Activated CD8-positive, alpha-beta memory T cell treated with anti-CD3 and anti-CD28 coated beads, Interleukin-2, amount 50 U/mL, for 4 hours (primary cell): ENCODE measurements at regions not wholly inside any gene's neighbourhood (a gene's known extent, or its start where the extent isn't known, plus 50 kb on each side); places are given as distances from the start of the nearest gene placed in this dataset.

Experiments used
- DNase-seq: peaks from one replicate; pipeline ENCODE4 v3.0.0-alpha.2; 2020

GRCh38 chr11:134538742-134539141, 126.7 kb upstream of the B3GAT1 start:
- DNase-seq: no peak

DNA sequence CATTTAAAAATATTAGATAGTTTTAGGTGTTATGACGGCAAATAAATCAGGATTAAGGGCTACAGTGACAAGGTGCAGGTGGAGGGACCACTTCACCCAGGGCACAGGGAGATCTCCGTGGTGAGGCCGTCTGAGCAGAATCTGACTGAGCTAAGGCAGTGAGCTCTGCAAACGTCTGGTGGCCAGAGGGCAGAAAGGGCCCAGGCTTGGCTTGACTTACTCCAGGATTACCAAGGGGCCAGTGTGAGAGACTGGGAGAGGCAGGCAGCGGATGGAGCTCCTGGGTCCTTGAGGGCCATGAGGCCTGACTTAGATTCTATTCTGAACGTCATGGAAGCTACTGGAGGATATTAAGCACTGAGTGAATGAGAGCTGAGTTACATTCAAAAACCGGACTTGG, 125.9 kb upstream of the B3GAT1 start:
- no peak for DNase-seq

DNA sequence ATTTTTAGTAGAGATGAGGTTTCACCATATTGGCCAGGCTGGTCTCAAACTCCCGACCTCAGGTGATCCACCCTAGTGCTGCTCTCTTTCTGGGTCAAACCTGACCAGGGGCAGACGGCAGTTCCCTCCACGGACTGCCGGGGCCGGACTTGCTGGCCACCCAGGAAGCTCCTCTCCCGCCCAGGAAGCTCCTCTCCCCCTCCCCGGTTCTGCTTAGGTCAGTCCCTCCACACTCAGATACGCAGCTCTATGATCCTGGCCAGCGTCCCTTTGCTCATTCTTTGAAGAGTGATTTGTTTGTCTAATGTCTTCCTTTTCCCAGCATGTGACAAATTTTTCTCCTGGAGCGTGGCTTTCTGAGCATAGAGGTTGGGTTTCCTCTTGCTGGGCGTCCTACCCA, 125.3 kb upstream of the B3GAT1 start:
- no peak for DNase-seq

DNA sequence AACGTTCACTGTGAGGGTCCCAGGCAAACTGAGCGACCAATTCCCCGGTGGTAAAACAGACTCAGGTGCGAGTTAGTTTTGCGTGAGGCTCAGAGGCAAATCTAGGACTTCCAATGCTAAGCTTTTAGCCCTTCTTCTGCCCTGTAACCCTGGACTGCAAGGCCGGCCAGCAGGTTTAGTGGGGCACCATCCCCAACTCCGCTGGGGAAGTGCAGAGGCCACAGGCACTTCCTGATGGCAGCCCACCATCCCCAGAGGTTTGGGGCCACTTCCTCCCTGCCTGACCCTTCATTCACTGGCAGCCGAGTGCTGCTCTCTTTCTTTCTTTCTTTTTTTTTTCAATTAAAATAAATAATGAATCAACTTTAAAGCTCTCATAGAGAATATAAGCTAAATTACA, 124.6 kb upstream of the B3GAT1 start:
- no peak for DNase-seq

GRCh38 chr11:134536219-134536618, 124.2 kb upstream of the B3GAT1 start:
- DNase-seq: no peak

DNA sequence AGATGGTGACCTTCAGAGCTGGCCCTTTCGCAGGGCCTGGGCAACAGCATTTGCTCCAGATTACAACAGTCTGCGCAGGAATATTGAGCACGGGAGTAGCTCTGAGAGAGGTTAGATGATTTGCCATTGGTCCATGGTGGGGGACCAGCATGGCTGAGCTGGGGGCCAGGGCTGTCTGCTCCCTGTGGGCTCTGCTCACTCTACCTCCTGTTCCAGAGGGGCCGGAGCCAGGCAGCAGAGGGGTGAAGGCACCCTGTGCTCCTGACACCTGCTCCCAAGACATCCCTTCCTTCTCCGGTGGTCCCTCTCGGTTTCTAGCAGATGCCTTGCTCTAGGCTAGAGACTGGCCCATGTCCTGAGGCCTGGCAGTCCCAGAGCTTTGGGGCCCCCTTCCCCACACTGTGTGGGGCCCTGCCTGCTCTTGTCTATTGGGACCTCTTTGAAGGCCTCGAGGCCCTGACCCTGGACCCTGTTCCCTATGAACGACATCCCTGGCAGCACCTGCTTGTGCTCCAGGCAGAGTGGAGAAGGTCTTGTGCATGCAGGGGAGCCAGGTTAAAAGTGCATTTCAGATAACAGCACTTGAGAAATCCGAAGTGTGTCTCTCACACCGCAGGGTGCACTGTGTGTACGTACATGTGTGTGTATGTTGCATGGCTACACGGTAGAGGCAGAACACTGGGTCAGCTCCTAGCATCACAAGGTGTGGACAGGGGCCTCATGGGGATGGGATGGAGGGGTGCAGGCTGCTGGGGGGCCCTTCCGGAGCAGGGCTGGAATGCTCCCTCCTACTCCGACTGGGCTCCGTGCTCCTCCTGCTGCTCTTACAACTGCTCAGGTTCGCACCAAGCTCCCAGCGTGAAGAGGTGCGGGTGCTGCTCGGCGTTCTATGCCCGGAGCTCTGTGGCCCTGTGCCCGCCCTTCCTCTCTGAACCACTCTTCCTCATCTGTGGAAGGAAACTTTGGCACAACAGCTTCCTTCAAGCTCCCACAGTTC, 123.3 kb upstream of the B3GAT1 start:
- DNase-seq: no peak

DNA sequence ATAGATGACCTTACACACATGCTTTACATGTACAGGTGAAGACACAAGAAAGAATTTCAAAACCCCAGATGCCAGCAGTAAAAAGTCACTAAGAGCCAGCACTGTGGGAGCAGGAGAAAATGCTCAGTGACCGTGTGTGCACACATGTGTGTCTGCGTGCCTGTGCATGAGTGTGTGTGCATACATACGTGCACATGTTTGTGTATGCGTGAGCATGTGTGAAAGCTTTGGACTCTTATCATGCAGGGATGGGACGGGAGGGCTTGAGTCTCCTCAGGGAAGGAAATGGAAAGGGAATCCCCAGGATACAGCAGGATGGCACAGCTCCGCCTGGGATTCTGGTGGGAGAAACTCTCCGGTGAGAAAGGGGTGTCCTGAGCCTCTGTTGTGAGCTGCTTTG, 121.5 kb upstream of the B3GAT1 start:
- no peak for DNase-seq

DNA sequence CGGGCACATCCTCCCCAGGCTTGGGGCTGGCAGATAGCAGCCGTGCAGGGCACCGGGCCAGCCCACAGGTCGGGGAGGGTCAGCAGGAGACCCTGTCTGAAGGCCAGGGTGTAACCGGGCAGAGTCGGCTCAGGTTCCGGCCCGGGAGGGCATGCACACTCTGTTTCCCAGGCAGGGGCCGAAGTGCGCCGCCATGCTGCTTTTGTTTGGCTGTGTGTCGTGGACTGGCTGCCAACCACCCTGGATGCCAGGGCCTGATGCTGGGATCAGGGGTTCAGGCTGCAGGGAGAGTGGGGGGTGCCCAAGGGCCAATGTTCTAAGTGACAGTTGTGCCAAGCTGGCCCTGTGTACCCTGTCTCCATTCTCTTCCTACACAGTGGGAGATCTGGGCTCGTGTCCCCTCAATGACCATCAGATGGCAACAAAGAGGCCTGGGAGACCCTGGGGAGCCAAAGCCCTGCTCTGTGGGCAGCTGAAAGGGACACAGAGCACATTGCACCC, 120.9 kb upstream of the B3GAT1 start:
- DNase-seq: no peak

DNA sequence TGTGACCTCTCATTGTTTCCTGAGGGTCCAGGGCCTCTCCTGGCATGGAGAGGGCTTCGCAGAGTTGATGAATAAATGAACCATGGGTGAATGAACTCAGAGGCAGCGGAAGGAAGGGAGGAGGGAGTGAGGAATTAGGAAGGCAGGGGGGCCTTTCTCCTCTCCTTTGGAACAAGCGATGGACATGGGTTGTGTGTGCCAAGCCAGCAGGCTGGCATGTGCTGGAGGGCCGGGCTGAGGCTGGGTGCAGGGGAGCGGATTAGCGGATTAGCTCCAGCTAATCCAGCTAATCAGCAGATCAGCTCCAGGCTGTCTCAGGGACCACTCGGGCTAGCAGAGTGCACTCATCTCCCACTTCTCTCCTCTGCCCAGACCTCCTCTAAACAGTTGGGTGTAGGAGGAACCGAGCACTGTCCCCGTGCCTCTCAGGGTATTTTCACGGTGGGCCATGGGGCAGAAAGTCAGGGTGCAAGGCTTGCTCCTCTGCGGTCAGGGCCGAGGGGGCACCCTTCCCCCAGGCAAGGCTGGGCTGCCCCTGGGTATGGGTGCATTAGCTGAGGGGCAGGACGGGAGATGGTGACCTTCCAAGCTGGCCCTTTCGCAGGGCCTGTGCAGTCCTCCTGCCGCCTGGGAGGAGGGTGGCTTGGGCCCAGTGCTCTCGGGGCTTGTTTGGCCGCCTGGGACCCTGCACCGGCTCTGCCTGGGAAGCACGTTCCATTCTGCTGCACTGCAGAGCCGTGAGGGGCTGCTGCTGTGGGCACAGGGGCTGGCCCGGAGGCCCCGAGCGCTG, 120.3 kb upstream of the B3GAT1 start:
- no peak for DNase-seq

DNA sequence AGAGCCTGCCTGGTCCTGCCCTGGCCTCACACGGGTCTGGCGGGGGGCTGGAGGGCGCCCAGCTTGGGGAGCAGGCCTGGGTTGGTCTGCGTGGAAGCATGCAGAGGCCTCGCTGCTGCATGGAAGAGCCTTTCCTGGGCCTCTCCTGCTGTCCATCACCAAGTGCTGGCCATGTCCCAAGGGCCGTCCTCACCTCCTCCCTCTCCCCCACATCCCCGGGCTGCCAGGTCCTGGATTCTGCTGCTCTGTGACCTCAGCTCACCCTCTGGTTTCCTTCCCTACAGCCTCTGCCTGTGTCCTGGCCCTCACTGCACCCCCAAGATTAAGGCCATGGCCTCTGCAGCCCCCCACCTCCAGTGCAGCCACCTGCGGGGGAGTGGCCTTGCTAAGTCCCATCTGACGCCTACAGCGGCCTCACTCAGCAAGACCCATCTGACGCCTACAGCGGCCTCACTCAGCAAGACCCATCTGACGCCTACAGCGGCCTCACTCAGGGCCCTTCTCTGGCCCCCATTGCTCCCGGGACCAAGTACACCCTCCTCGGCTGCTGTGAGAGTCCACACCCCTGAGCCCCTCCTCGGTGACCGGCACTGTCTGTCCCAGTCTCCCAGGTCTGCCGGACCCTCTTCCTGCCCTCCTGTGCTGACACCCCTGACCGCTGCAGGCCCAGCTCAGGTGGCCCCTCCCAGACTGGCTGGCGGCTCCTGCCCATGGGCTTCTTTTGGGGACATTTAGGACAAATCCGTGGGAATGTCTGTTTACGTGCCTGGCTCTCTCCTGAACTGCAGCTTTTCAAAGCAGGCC, 119.5 kb upstream of the B3GAT1 start:
- DNase-seq: no peak

DNA sequence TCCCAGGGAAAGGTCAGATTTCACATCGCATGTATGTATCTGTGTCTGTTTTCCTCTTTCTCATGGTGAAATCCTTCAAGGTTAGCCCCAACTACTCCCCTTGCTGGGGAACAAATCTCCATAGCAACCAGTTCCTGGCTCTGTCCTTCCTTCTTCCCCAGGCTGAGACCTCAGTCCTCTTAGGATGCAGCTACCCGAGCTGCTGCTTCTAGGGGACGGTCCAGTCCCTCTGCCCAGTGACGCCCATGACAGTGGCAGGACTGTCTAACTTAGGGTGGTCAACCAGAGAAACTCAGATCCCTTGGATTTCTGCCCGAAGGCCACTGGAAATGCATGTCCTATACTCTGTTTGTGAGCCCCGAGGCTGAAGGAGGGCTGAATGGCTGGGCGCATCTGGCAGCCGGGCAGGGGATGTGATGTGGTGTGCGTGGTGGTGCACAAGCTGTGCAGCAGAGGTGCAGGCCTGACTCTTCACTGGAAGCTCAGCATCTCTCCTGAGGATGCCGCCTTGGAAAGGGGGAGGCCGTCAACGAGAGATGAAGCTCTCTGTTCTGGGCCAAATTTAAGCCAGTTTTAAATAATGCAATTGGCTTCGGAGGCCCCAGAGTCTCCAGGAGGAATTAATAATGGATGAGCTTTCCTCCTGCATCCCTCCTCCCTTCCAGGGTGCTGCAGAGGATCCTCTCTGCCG, 118.7 kb upstream of the B3GAT1 start:
- DNase-seq: no peak

GRCh38 chr11:134529212-134530096, 117.4 kb upstream of the B3GAT1 start:
- DNase-seq: no peak

GRCh38 chr11:134528453-134528852, 116.4 kb upstream of the B3GAT1 start:
- no peak for DNase-seq

DNA sequence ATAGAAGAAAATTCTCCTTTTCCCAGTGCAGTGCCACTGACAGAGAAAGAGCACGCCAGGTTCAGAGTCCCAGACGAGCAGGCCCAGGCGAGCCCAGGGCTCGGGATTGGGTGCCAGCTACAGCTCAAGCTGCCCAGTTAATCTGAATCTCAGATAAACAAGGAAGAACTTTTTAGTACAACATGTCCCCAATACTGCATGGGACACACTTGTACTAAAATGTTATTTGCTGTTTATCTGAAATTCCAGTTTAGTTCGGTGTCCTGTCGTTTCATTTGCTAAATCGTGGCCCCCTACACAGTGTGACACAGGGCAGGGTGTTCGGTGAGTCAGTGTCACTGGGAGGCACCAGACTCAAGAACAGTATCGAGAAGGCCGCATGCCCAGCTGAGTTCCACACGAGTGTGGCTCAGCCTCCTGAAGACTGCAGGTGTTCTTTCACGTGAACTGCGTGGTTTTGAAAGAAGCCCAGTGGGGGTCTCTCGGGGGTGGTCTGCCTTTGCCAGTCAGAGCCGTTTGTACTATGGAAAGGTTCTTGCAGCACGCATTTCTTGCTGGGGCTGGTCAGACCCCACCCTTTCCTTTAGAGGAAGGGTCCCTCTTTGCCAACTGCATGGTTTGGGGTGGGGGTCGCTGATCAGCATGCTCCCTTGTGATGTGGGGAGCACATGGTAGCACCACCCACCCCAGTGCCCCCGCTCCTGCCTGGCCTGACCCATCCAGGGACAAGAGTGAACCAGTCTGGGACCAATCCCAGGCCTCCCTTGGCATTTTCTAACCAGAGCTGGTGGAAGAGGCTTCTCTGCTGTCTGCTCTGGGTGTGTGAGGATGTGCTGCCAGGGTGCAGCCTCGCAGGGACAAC, 115.6 kb upstream of the B3GAT1 start:
- DNase-seq: no peak

DNA sequence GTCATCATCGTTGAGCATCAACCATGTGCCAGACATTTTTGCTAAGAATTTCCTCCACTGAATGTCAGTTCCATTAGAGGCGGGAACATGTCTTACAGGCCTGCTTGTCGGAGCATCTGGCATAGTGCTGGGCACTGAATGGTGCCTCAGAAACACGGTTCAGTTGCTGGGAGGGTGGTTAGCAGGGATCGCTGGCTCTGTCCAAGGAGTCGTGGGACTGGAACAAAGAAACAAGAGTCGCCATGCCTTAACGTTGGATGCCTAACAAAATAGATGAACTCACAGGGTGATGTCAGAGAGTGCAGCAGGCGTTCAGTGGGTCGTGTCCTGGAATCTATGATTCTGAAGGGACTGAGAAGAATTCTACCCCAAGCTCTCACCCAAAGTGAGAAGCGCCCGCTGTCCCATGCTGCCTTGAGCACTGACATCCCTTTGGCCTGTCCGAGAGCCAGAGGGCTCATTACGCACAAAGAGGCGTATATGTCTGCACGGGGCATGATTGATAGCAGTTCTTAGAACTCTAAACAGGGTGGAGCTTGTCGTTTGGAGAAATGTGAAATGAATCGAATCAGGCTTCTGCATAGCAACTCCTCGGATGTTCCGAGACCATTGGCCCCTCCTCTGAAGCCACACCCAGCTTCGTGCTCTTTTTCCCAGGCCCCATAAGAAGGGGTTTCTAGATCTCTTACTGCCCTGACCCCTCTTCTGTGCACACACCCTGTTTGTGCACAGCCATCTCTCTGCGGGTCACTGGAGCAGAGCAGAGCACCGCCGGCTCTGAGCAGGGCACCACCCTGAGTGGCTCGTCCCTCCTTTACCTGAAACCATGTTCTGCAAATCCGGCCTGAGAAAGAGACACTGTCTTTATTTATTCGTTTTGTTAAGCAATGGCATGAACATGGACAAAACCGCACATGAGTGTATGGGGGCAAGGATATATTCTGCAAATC, 113.1 kb upstream of the B3GAT1 start:
- no peak for DNase-seq

DNA sequence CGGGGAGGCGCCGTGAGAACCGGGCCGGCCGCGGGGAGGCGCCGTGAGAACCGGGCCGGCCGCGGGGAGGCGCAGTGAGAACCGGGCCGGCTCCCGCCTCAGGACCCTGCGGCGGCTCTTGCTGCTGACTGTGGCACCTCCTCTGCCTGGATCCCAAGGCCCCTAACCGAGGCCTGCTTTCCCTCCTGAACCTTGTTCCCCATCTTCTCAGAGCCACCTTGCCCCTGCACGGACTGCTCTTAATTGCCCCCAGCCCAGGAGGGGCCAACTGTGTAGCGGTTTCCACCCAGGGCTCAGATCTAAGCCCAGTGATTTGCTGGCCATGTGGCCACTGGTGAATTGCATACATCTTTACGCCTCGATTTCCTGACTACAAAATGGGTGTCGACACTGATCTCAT, 112.2 kb upstream of the B3GAT1 start:
- no peak for DNase-seq

DNA sequence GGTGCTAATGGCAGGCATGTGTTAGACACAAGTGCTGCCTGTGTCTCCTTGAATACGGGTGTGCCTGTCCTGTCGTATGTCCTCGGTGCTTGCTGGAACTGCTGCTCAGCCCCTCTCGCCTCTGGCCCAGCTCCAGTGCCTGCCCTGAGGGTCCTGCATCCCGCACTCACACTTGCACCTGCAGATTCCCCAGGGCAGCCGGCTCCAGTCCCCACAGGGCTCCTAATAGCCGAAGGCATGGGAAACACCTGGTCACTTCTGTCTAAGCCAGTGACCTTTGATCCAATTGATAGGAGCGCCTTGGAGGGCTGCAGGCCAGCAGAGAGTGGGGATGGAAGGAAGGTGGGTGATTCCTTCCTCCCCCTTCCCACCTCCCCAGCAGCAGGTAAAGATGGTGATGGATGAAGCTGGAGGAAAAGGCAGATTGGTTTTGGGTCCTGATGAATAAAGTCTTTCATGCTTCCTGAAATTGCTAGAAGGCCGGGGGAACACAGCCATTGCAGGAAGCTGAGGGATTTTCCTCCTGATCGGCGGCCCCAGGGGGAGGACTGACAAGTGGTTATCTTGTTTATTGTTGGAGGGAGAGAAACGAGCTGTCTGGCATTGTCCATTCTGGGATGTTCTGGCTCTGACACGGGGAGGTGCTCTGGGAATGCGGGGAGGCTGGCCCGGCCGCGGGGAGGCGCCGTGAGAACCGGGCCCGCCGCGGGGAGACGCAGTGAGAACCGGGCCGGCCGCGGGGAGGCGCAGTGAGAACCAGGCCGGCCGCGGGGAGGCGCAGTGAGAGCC, 110.9 kb upstream of the B3GAT1 start:
- no peak for DNase-seq
